Skin of body (tissue), 1 donor: ENCODE measurements at regions not wholly inside any gene's neighbourhood (a gene's known extent, or its start where the extent isn't known, plus 50 kb on each side); places are given as distances from the start of the nearest gene placed in this dataset.

Experiments used
- DNase-seq: peaks from one replicate; lab custom pipeline; 2025; lab: John Stamatoyannopoulos, UW

- DNase-seq: no peak
Observed at GRCh38 chr1:3954170-3955169, 54.4 kb upstream of the C1orf174 start.

- no peak for DNase-seq
Observed at GRCh38 chr1:3955196-3955772, 55.2 kb upstream of the C1orf174 start.

- DNase-seq: no peak
Observed at GRCh38 chr1:3956527-3957170, 56.6 kb upstream of the C1orf174 start.

GRCh38 chr1:3959361-3959760 is 59.3 kb upstream of the C1orf174 start:
- no peak for DNase-seq

GRCh38 chr1:3963554-3963953 is 63.5 kb upstream of the C1orf174 start:
- no peak for DNase-seq

- no peak for DNase-seq
Observed at GRCh38 chr1:3965693-3966092, 65.6 kb upstream of the C1orf174 start.

- DNase-seq: no peak
Observed at GRCh38 chr1:3968851-3969250, 68.8 kb upstream of the C1orf174 start.

- DNase-seq: no peak
Observed at GRCh38 chr1:3971981-3972380, 71.9 kb upstream of the C1orf174 start.

GRCh38 chr1:3975903-3976630 is 76.0 kb upstream of the C1orf174 start:
- DNase-seq: no peak

GRCh38 chr1:3976821-3977220 is 76.7 kb upstream of the C1orf174 start:
- DNase-seq: no peak

GRCh38 chr1:3978196-3978989 is 78.3 kb upstream of the C1orf174 start:
- DNase-seq: no peak

GRCh38 chr1:3978990-3979325 is 78.9 kb upstream of the C1orf174 start:
- DNase-seq: no peak

GRCh38 chr1:3981261-3981660 is 81.2 kb upstream of the C1orf174 start:
- DNase-seq: no peak

- no peak for DNase-seq
Observed at GRCh38 chr1:3981746-3982505, 81.9 kb upstream of the C1orf174 start.

- no peak for DNase-seq
Observed at GRCh38 chr1:3983181-3983580, 83.1 kb upstream of the C1orf174 start.

GRCh38 chr1:3984586-3984985 is 84.5 kb upstream of the C1orf174 start:
- no peak for DNase-seq

- DNase-seq: no peak
Observed at GRCh38 chr1:3986686-3987218, 86.7 kb upstream of the C1orf174 start.

GRCh38 chr1:3987669-3988235 is 87.7 kb upstream of the C1orf174 start:
- DNase-seq: no peak

- no peak for DNase-seq
Observed at GRCh38 chr1:3988431-3988830, 88.4 kb upstream of the C1orf174 start.

GRCh38 chr1:3989465-3989864 is 89.4 kb upstream of the C1orf174 start:
- no peak for DNase-seq
